SU-DHL-6 (cell line): ENCODE measurements at regions not wholly inside any gene's neighbourhood (a gene's known extent, or its start where the extent isn't known, plus 50 kb on each side); places are given as distances from the start of the nearest gene placed in this dataset.

Experiments used
- H2AFZ ChIP-seq: fragments of 200-600 bp; sonication (generic); 2 replicates; pipeline ENCODE4 v1.6.1; 2014; ENCODE audit warnings: low read depth, mild to moderate bottlenecking, moderate library complexity, mixed read lengths, antibody characterized with exemption, low read length; ENCODE audit not compliant: severe bottlenecking
- H3F3A ChIP-seq: fragments of 200-600 bp; shearing (Covaris generic); 2 replicates; pipeline ENCODE4 v1.6.0; 2016; ENCODE audit warnings: antibody characterized with exemption, mild to moderate bottlenecking; ENCODE audit not compliant: insufficient read depth
- H3K27ac ChIP-seq: fragments of 200-600 bp; sonication (generic); 2 replicates; pipeline ENCODE4 v1.5.1; 2016; ENCODE audit warnings: low read depth, mild to moderate bottlenecking, low read length, moderate library complexity, mixed read lengths
- H3K27me3 ChIP-seq: fragments of 200-600 bp; sonication (generic), shearing (Covaris generic); 2 replicates; pipeline ENCODE4 v1.6.0; 2014; ENCODE audit warnings: mild to moderate bottlenecking, low read length
- H3K36me3 ChIP-seq: fragments of 200-600 bp; sonication (generic); 2 replicates; pipeline ENCODE4 v1.6.1; 2014; ENCODE audit warnings: mild to moderate bottlenecking, low read length, mixed read lengths
- H3K4me2 ChIP-seq: fragments of 300-600, 200-600 bp; shearing (Covaris generic), sonication (generic); 2 replicates; pipeline ENCODE4 v1.6.0; 2014; ENCODE audit warnings: low read length, low read depth, mild to moderate bottlenecking; ENCODE audit not compliant: poor library complexity, severe bottlenecking
- H3K4me3 ChIP-seq: fragments of 200-600 bp; sonication (generic); 2 replicates; pipeline ENCODE4 v1.5.1; 2014; ENCODE audit warnings: antibody characterized with exemption, low read length, mild to moderate bottlenecking, mixed read lengths; ENCODE audit not compliant: insufficient read depth, poor library complexity, severe bottlenecking
- H3K79me2 ChIP-seq: fragments of 200-600 bp; sonication (generic); 2 replicates; pipeline ENCODE4 v1.6.1; 2014; ENCODE audit warnings: mild to moderate bottlenecking, low read length, moderate library complexity; ENCODE audit not compliant: insufficient read depth
- H3K9ac ChIP-seq: fragments of 200-600 bp; sonication (generic); 2 replicates; pipeline ENCODE4 v1.7.0; 2014; ENCODE audit warnings: mild to moderate bottlenecking, low read length
- H3K9me2 ChIP-seq: fragments of 200-600 bp; sonication (generic); replicated peaks from 2 replicates; pipeline ENCODE4 v1.6.1; 2014; ENCODE audit warnings: low read length; ENCODE audit not compliant: insufficient read depth
- H3K9me3 ChIP-seq: fragments of 200-600 bp; sonication (generic); 2 replicates; pipeline ENCODE4 v1.6.1; 2014; ENCODE audit warnings: low read length, mixed read lengths; ENCODE audit not compliant: insufficient read depth
- H4K20me1 ChIP-seq: fragments of 200-600 bp; sonication (generic); 2 replicates; pipeline ENCODE4 v1.6.1; 2014; ENCODE audit warnings: low read depth, mild to moderate bottlenecking, antibody characterized with exemption, low read length, moderate library complexity, mixed read lengths
- CTCF ChIP-seq: fragments of 200-600 bp; sonication (generic); IDR thresholded peaks from one replicate; pipeline ENCODE4 v1.5.1; 2017; ENCODE audit warnings: antibody characterized with exemption, mild to moderate bottlenecking, low read length, moderate library complexity; ENCODE audit not compliant: insufficient read depth, poor library complexity, severe bottlenecking
- EZH2phosphoT487 ChIP-seq: fragments of 200-600 bp; sonication (generic), shearing (Covaris generic); conservative IDR thresholded peaks from 2 replicates; pipeline ENCODE4 v1.6.1; 2018; ENCODE audit warnings: mild to moderate bottlenecking, antibody characterized with exemption, low read length, moderate library complexity, mixed read lengths

GRCh38 chr4:129167640-129168260 lies 71.8 kb downstream of the C4orf33 start:
- H3K79me2 ChIP-seq, result no peaks in the 10 kb centered on the region
- TF ChIP-seq EZH2phosphoT487 (no peak), CTCF (no peak)
- H3K36me3 ChIP-seq, result no peaks in the 10 kb centered on the region
- H2AFZ ChIP-seq, result no peak overlapping the region
- no peaks in the 10 kb centered on the region for H3K9me3 ChIP-seq
- no peaks in the 10 kb centered on the region for H3K9me2 ChIP-seq
- H3K4me3 ChIP-seq, result no peak overlapping the region
- no peaks in the 10 kb centered on the region for H3K27me3 ChIP-seq
- H3K27ac ChIP-seq, result no peak overlapping the region
- H3K4me2 ChIP-seq, result no peak overlapping the region
- H3K9ac ChIP-seq, result no peak overlapping the region
- H4K20me1 ChIP-seq, result no peaks in the 10 kb centered on the region
- H3F3A ChIP-seq, result no peaks in the 10 kb centered on the region

GRCh38 chr4:129172181-129172580 lies 76.2 kb downstream of the C4orf33 start:
- H3K9me2 ChIP-seq, result no peaks in the 10 kb centered on the region
- no peaks in the 10 kb centered on the region for H3K9me3 ChIP-seq
- TF ChIP-seq EZH2phosphoT487 (no peak), CTCF (no peak)
- no peak overlapping the region for H2AFZ ChIP-seq
- no peaks in the 10 kb centered on the region for H3K27me3 ChIP-seq
- no peaks in the 10 kb centered on the region for H3F3A ChIP-seq
- H3K79me2 ChIP-seq, result no peaks in the 10 kb centered on the region
- no peaks in the 10 kb centered on the region for H4K20me1 ChIP-seq
- no peaks in the 10 kb centered on the region for H3K36me3 ChIP-seq
- H3K4me3 ChIP-seq, result no peak overlapping the region
- H3K27ac ChIP-seq, result no peak overlapping the region
- H3K9ac ChIP-seq, result no peak overlapping the region
- no peak overlapping the region for H3K4me2 ChIP-seq

GRCh38 chr4:129176864-129177263 lies 80.9 kb downstream of the C4orf33 start:
- H3K9ac ChIP-seq, result no peak overlapping the region
- H3K36me3 ChIP-seq, result no peaks in the 10 kb centered on the region
- H3F3A ChIP-seq, result no peaks in the 10 kb centered on the region
- no peak overlapping the region for H3K27ac ChIP-seq
- no peaks in the 10 kb centered on the region for H3K9me3 ChIP-seq
- no peak overlapping the region for H3K4me2 ChIP-seq
- H3K79me2 ChIP-seq, result no peaks in the 10 kb centered on the region
- TF ChIP-seq CTCF (no peak), EZH2phosphoT487 (no peak)
- H2AFZ ChIP-seq, result no peak overlapping the region
- no peaks in the 10 kb centered on the region for H3K9me2 ChIP-seq
- H3K4me3 ChIP-seq, result no peak overlapping the region
- no peaks in the 10 kb centered on the region for H3K27me3 ChIP-seq
- no peaks in the 10 kb centered on the region for H4K20me1 ChIP-seq
